ENCODE measurements at regions not wholly inside any gene's neighbourhood (a gene's known extent, or its start where the extent isn't known, plus 50 kb on each side); places are given as distances from the start of the nearest gene placed in this dataset.

DNA sequence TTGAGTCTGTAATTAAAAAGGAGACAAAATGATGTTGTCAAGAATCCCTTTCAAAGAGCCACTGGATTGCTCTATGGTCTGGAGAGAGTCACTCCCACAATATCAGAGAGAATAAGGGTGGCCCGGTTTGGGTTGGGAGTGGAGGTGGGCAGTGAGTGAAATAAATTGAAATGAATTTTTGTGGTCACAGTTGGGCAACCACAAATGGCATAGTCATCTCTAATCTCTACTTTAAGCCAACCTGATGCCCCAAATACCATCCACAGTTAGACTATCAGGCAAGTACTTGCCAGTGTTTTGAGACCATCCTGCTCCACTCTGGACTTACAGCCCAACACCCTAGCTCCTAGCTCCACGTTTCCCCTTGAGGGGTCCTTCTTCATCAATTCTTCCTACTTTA, 559.7 kb downstream of the BCL11A start (continued):
- TF ChIP-seq EZH2 (IDR thresholded peaks at IDR 0.05; ENCODE audit: borderline replicate concordance, control insufficient read depth, low read depth, low read length): no peak
- no peak for TF ChIP-seq YBX1 (IDR thresholded peaks at IDR 0.05)
- TF ChIP-seq JUND (IDR thresholded peaks at IDR 0.05; ENCODE audit: low read depth, low read length): no peak
- TF ChIP-seq KDM1A (IDR thresholded peaks at IDR 0.05; ENCODE audit: borderline replicate concordance): no peak
- TF ChIP-seq, protein P1, sequence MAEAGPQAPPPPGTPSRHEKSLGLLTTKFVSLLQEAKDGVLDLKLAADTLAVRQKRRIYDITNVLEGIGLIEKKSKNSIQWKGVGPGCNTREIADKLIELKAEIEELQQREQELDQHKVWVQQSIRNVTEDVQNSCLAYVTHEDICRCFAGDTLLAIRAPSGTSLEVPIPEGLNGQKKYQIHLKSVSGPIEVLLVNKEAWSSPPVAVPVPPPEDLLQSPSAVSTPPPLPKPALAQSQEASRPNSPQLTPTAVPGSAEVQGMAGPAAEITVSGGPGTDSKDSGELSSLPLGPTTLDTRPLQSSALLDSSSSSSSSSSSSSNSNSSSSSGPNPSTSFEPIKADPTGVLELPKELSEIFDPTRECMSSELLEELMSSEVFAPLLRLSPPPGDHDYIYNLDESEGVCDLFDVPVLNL (IDR thresholded peaks at IDR 0.05; ENCODE audit: low read depth, low read length): no peak
- no peak for TF ChIP-seq SREBF2 (IDR thresholded peaks at IDR 0.05; ENCODE audit: low read length)
- TF ChIP-seq PAX8 (IDR thresholded peaks at IDR 0.05): no peak
- TF ChIP-seq, protein P2, sequence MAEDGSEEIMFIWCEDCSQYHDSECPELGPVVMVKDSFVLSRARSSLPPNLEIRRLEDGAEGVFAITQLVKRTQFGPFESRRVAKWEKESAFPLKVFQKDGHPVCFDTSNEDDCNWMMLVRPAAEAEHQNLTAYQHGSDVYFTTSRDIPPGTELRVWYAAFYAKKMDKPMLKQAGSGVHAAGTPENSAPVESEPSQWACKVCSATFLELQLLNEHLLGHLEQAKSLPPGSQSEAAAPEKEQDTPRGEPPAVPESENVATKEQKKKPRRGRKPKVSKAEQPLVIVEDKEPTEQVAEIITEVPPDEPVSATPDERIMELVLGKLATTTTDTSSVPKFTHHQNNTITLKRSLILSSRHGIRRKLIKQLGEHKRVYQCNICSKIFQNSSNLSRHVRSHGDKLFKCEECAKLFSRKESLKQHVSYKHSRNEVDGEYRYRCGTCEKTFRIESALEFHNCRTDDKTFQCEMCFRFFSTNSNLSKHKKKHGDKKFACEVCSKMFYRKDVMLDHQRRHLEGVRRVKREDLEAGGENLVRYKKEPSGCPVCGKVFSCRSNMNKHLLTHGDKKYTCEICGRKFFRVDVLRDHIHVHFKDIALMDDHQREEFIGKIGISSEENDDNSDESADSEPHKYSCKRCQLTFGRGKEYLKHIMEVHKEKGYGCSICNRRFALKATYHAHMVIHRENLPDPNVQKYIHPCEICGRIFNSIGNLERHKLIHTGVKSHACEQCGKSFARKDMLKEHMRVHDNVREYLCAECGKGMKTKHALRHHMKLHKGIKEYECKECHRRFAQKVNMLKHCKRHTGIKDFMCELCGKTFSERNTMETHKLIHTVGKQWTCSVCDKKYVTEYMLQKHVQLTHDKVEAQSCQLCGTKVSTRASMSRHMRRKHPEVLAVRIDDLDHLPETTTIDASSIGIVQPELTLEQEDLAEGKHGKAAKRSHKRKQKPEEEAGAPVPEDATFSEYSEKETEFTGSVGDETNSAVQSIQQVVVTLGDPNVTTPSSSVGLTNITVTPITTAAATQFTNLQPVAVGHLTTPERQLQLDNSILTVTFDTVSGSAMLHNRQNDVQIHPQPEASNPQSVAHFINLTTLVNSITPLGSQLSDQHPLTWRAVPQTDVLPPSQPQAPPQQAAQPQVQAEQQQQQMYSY (CRISPR knock-in tag; IDR thresholded peaks at IDR 0.05): no peak
- TF ChIP-seq, protein P3, sequence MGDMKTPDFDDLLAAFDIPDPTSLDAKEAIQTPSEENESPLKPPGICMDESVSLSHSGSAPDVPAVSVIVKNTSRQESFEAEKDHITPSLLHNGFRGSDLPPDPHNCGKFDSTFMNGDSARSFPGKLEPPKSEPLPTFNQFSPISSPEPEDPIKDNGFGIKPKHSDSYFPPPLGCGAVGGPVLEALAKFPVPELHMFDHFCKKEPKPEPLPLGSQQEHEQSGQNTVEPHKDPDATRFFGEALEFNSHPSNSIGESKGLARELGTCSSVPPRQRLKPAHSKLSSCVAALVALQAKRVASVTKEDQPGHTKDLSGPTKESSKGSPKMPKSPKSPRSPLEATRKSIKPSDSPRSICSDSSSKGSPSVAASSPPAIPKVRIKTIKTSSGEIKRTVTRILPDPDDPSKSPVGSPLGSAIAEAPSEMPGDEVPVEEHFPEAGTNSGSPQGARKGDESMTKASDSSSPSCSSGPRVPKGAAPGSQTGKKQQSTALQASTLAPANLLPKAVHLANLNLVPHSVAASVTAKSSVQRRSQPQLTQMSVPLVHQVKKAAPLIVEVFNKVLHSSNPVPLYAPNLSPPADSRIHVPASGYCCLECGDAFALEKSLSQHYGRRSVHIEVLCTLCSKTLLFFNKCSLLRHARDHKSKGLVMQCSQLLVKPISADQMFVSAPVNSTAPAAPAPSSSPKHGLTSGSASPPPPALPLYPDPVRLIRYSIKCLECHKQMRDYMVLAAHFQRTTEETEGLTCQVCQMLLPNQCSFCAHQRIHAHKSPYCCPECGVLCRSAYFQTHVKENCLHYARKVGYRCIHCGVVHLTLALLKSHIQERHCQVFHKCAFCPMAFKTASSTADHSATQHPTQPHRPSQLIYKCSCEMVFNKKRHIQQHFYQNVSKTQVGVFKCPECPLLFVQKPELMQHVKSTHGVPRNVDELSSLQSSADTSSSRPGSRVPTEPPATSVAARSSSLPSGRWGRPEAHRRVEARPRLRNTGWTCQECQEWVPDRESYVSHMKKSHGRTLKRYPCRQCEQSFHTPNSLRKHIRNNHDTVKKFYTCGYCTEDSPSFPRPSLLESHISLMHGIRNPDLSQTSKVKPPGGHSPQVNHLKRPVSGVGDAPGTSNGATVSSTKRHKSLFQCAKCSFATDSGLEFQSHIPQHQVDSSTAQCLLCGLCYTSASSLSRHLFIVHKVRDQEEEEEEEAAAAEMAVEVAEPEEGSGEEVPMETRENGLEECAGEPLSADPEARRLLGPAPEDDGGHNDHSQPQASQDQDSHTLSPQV (IDR thresholded peaks at IDR 0.05): no peak
- TF ChIP-seq RFX5 (IDR thresholded peaks at IDR 0.05; ENCODE audit: low read depth, low read length): no peak
- no peak for TF ChIP-seq TBL1XR1 (IDR thresholded peaks at IDR 0.05; ENCODE audit: low read depth, low read length)
- no peak for TF ChIP-seq EED (IDR thresholded peaks at IDR 0.05; ENCODE audit: low read depth)
- no peak for TF ChIP-seq POLR2AphosphoS2 (IDR thresholded peaks at IDR 0.05; ENCODE audit: low read depth, low read length)
- no peak for TF ChIP-seq CEBPB (IDR thresholded peaks at IDR 0.05; ENCODE audit: borderline replicate concordance in 1 of 2, low read depth in 2 of 2, low read length in 2 of 2)
- no peak for TF ChIP-seq TCF7 (IDR thresholded peaks at IDR 0.05; ENCODE audit: borderline replicate concordance)

Measured in GM12878 (cell line).